ENCODE measurements at regions not wholly inside any gene's neighbourhood (a gene's known extent, or its start where the extent isn't known, plus 50 kb on each side); places are given as distances from the start of the nearest gene placed in this dataset.

DNA sequence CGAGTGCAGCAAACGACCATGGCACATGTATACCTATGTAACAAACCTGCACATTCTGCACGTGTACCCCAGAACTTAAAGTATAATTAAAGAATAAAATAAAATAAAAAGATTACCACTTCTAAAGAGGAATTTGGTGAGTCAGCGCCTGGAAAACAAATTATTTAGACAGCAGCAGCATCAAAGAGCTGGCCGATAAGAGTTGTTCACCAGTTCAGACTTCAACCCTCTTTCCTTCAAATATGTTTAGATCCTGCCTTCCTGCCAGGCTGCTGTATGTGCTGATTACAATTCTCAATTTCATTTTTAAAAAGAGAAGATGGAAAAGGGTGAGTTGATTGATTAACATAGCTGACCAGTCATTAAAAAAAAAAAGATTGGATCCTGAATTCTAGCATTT lies 672.0 kb upstream of the NRP1 start (continued):
- no peak for TF ChIP-seq SIX5 (IDR thresholded peaks at IDR 0.05; ENCODE audit: low read depth, low read length)
- TF ChIP-seq GABPA (IDR thresholded peaks at IDR 0.05; ENCODE audit: borderline replicate concordance, insufficient read depth, low read length) = no peak
- TF ChIP-seq POLR2A (IDR thresholded peaks at IDR 0.05; ENCODE audit: control extremely low read depth in 1 of 2, low read depth in 2 of 2, low read length in 2 of 2) = no peak
- TF ChIP-seq SP4 (IDR thresholded peaks at IDR 0.05; ENCODE audit: low read length) = no peak

Data from H1 (cell line).